ENCODE measurements at regions not wholly inside any gene's neighbourhood (a gene's known extent, or its start where the extent isn't known, plus 50 kb on each side); places are given as distances from the start of the nearest gene placed in this dataset.

DNA sequence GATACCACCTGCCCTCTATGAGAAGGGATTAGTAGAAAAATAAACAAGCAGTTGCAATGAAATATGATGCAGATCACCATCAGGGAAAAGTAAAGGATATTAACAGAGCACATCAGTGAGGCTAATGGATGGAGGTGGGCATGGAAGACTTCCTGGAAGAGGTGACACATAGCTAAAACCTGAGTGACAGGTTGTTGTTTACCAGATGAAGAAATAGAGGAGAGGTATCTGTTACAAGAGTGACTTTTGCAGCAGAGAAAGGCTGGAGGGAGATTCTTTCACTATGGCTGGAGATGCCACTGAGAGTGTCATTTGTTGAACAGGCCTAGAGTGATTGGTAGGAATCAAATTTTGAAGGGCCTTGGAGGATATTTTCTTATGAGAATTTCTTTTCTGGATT, 646.2 kb downstream of the GATA3 start:
- Histone ChIP-seq H3K27ac (ENCODE audit: low read depth, low read length) (no peak overlapping the region), H3K79me1 (ENCODE audit: low read length) (no peaks in the 10 kb centered on the region), H4K5ac (ENCODE audit: low read length) (no peak overlapping the region), H2AK5ac (ENCODE audit: low read length) (no peak overlapping the region), H3K27me3 (ENCODE audit: insufficient read depth, low read length, poor library complexity) (no peaks in the 10 kb centered on the region), H4K8ac (ENCODE audit: low read depth, low read length) (no peak overlapping the region), H2BK5ac (ENCODE audit: low read length) (no peak overlapping the region), H3K4ac (ENCODE audit: low read depth, low read length) (no peak overlapping the region), H3K79me2 (ENCODE audit: control insufficient read depth, insufficient read depth, low read length) (no peaks in the 10 kb centered on the region), H2BK120ac (ENCODE audit: low read depth, low read length) (no peak overlapping the region), H3K23ac (ENCODE audit: low read length) (no peak overlapping the region), H2BK15ac (replicated peaks; ENCODE audit: low read depth) (no peak overlapping the region), H3K36me3 (ENCODE audit: control insufficient read depth, insufficient read depth, low read length) (no peaks in the 10 kb centered on the region), H3K9ac (ENCODE audit: low read length) (no peak overlapping the region), H3K18ac (ENCODE audit: low read length) (no peak overlapping the region), H3K56ac (ENCODE audit: low read length) (no peak overlapping the region), H3K4me1 (ENCODE audit: control insufficient read depth, low read depth, low read length) (no peaks in the 10 kb centered on the region), H3K4me2 (ENCODE audit: low read length) (no peak overlapping the region), H3K4me3 (ENCODE audit: low read length) (no peak overlapping the region)
- no peak for DNase-seq

GRCh38 chr10:8702181-8702580, 647.7 kb downstream of the GATA3 start:
- Histone ChIP-seq H4K8ac (ENCODE audit: low read depth, low read length) (no peak overlapping the region), H2AK5ac (ENCODE audit: low read length) (no peak overlapping the region), H2BK120ac (ENCODE audit: low read depth, low read length) (no peak overlapping the region), H2BK15ac (replicated peaks; ENCODE audit: low read depth) (no peak overlapping the region), H3K79me2 (ENCODE audit: control insufficient read depth, insufficient read depth, low read length) (no peaks in the 10 kb centered on the region), H3K4me3 (ENCODE audit: low read length) (no peak overlapping the region), H3K79me1 (ENCODE audit: low read length) (no peaks in the 10 kb centered on the region), H3K4me2 (ENCODE audit: low read length) (no peak overlapping the region), H3K18ac (ENCODE audit: low read length) (no peak overlapping the region), H3K23ac (ENCODE audit: low read length) (no peak overlapping the region), H3K4ac (ENCODE audit: low read depth, low read length) (no peak overlapping the region), H3K9ac (ENCODE audit: low read length) (no peak overlapping the region), H2BK5ac (ENCODE audit: low read length) (no peak overlapping the region), H3K27ac (ENCODE audit: low read depth, low read length) (no peak overlapping the region), H4K5ac (ENCODE audit: low read length) (no peak overlapping the region), H3K36me3 (ENCODE audit: control insufficient read depth, insufficient read depth, low read length) (no peaks in the 10 kb centered on the region), H3K4me1 (ENCODE audit: control insufficient read depth, low read depth, low read length) (no peaks in the 10 kb centered on the region), H3K27me3 (ENCODE audit: insufficient read depth, low read length, poor library complexity) (no peaks in the 10 kb centered on the region), H3K56ac (ENCODE audit: low read length) (no peak overlapping the region)
- DNase-seq = no peak
- WGBS (ENCODE audit: extremely low coverage, insufficient coverage, low lambda C conversion rate) = no CpG with 5 or more reads among the region's 4 CpGs

DNA sequence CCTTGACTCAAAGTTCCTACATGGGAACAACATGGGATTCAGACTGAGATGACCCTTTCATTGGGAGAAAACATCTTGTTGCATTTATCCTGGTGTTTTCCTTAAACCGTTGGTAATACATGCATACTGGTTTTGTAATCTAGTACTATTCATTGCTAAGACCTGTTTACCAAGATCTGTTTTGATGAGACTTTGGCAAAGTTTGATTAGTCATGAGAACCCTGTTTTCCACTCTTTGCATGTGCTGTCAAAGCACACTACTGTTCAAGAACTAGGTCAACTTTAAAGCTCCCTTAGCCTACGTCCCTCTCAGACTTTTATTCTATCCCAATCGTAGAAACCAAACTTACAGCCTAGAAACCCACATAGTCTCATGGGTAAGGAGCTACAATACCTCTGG, 650.9 kb downstream of the GATA3 start:
- H3K79me1 ChIP-seq (ENCODE audit: low read length) = no peaks in the 10 kb centered on the region
- no peak overlapping the region for H3K4me3 ChIP-seq (ENCODE audit: low read length)
- H3K4ac ChIP-seq (ENCODE audit: low read depth, low read length) = no peak overlapping the region
- H3K56ac ChIP-seq (ENCODE audit: low read length) = no peak overlapping the region
- H3K27ac ChIP-seq (ENCODE audit: low read depth, low read length) = no peak overlapping the region
- H2AK5ac ChIP-seq (ENCODE audit: low read length) = no peak overlapping the region
- H2BK15ac ChIP-seq (replicated peaks; ENCODE audit: low read depth) = no peak overlapping the region
- H3K18ac ChIP-seq (ENCODE audit: low read length) = no peak overlapping the region
- no CpG with 5 or more reads among the region's 3 CpGs for WGBS (ENCODE audit: extremely low coverage, insufficient coverage, low lambda C conversion rate)
- DNase-seq = no peak
- no peak overlapping the region for H2BK5ac ChIP-seq (ENCODE audit: low read length)
- H3K23ac ChIP-seq (ENCODE audit: low read length) = no peak overlapping the region
- H4K8ac ChIP-seq (ENCODE audit: low read depth, low read length) = no peak overlapping the region
- no peaks in the 10 kb centered on the region for H3K36me3 ChIP-seq (ENCODE audit: control insufficient read depth, insufficient read depth, low read length)
- no peak overlapping the region for H3K9ac ChIP-seq (ENCODE audit: low read length)
- no peak overlapping the region for H4K5ac ChIP-seq (ENCODE audit: low read length)
- no peaks in the 10 kb centered on the region for H3K4me1 ChIP-seq (ENCODE audit: control insufficient read depth, low read depth, low read length)
- no peak overlapping the region for H2BK120ac ChIP-seq (ENCODE audit: low read depth, low read length)
- no peaks in the 10 kb centered on the region for H3K27me3 ChIP-seq (ENCODE audit: insufficient read depth, low read length, poor library complexity)
- no peak overlapping the region for H3K4me2 ChIP-seq (ENCODE audit: low read length)
- H3K79me2 ChIP-seq (ENCODE audit: control insufficient read depth, insufficient read depth, low read length) = no peaks in the 10 kb centered on the region

DNA sequence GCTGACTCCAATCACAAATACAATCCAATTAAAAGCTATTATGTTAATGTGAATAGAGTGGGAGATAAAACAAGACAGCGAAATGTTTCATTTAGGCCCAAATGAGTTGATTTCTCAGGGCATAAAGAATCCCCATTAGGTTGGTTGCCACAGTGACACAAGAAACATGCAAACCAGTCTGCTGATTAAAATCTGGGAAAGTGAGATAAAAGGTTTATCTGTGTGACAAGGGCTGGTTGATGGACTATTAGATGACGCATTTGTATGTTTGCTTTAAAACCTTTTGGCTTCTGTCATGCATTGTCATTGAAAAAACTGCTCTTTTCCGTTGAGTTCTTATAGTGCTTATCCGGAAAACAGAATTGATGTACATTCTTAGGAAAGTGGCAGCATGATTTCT, 658.2 kb downstream of the GATA3 start:
- no peak overlapping the region for H3K23ac ChIP-seq (ENCODE audit: low read length)
- H2BK15ac ChIP-seq (replicated peaks; ENCODE audit: low read depth) = no peak overlapping the region
- no peaks in the 10 kb centered on the region for H3K27me3 ChIP-seq (ENCODE audit: insufficient read depth, low read length, poor library complexity)
- no peak overlapping the region for H3K18ac ChIP-seq (ENCODE audit: low read length)
- WGBS (ENCODE audit: extremely low coverage, insufficient coverage, low lambda C conversion rate) = no CpG with 5 or more reads among the region's 4 CpGs
- no peak overlapping the region for H4K5ac ChIP-seq (ENCODE audit: low read length)
- no peak overlapping the region for H2BK5ac ChIP-seq (ENCODE audit: low read length)
- no peak overlapping the region for H3K4ac ChIP-seq (ENCODE audit: low read depth, low read length)
- H3K36me3 ChIP-seq (ENCODE audit: control insufficient read depth, insufficient read depth, low read length) = no peaks in the 10 kb centered on the region
- H3K56ac ChIP-seq (ENCODE audit: low read length) = no peak overlapping the region
- H3K79me1 ChIP-seq (ENCODE audit: low read length) = no peaks in the 10 kb centered on the region
- H4K8ac ChIP-seq (ENCODE audit: low read depth, low read length) = no peak overlapping the region
- no peak overlapping the region for H3K4me2 ChIP-seq (ENCODE audit: low read length)
- no peak overlapping the region for H3K9ac ChIP-seq (ENCODE audit: low read length)
- no peaks in the 10 kb centered on the region for H3K4me1 ChIP-seq (ENCODE audit: control insufficient read depth, low read depth, low read length)
- peak; percentile 52 for DNase-seq
- no peaks in the 10 kb centered on the region for H3K79me2 ChIP-seq (ENCODE audit: control insufficient read depth, insufficient read depth, low read length)
- no peak overlapping the region for H2AK5ac ChIP-seq (ENCODE audit: low read length)
- H3K4me3 ChIP-seq (ENCODE audit: low read length) = no peak overlapping the region
- H3K27ac ChIP-seq (ENCODE audit: low read depth, low read length) = no peak overlapping the region
- no peak overlapping the region for H2BK120ac ChIP-seq (ENCODE audit: low read depth, low read length)

GRCh38 chr10:8719971-8720370, 665.5 kb downstream of the GATA3 start:
- Histone ChIP-seq H3K9ac (ENCODE audit: low read length) (no peak overlapping the region), H2AK5ac (ENCODE audit: low read length) (no peak overlapping the region), H3K4me3 (ENCODE audit: low read length) (no peak overlapping the region), H2BK120ac (ENCODE audit: low read depth, low read length) (no peak overlapping the region), H3K79me2 (ENCODE audit: control insufficient read depth, insufficient read depth, low read length) (no peaks in the 10 kb centered on the region), H3K27me3 (ENCODE audit: insufficient read depth, low read length, poor library complexity) (no peaks in the 10 kb centered on the region), H4K8ac (ENCODE audit: low read depth, low read length) (no peak overlapping the region), H3K56ac (ENCODE audit: low read length) (no peak overlapping the region), H3K36me3 (ENCODE audit: control insufficient read depth, insufficient read depth, low read length) (no peaks in the 10 kb centered on the region), H3K18ac (ENCODE audit: low read length) (no peak overlapping the region), H3K4me1 (ENCODE audit: control insufficient read depth, low read depth, low read length) (no peaks in the 10 kb centered on the region), H2BK15ac (replicated peaks; ENCODE audit: low read depth) (no peak overlapping the region), H3K27ac (ENCODE audit: low read depth, low read length) (no peak overlapping the region), H3K4me2 (ENCODE audit: low read length) (no peak overlapping the region), H3K79me1 (ENCODE audit: low read length) (no peaks in the 10 kb centered on the region), H4K5ac (ENCODE audit: low read length) (no peak overlapping the region), H2BK5ac (ENCODE audit: low read length) (no peak overlapping the region), H3K4ac (ENCODE audit: low read depth, low read length) (no peak overlapping the region), H3K23ac (ENCODE audit: low read length) (no peak overlapping the region)
- no peak for DNase-seq
- no CpG with 5 or more reads among the region's 4 CpGs for WGBS (ENCODE audit: extremely low coverage, insufficient coverage, low lambda C conversion rate)

- Histone ChIP-seq H2BK15ac (replicated peaks; ENCODE audit: low read depth) (no peak overlapping the region), H3K79me1 (ENCODE audit: low read length) (no peaks in the 10 kb centered on the region), H3K36me3 (ENCODE audit: control insufficient read depth, insufficient read depth, low read length) (no peaks in the 10 kb centered on the region), H3K27me3 (ENCODE audit: insufficient read depth, low read length, poor library complexity) (no peaks in the 10 kb centered on the region), H3K9ac (ENCODE audit: low read length) (no peak overlapping the region), H2BK120ac (ENCODE audit: low read depth, low read length) (no peak overlapping the region), H3K4me2 (ENCODE audit: low read length) (no peak overlapping the region), H3K4me1 (ENCODE audit: control insufficient read depth, low read depth, low read length) (no peaks in the 10 kb centered on the region), H2BK5ac (ENCODE audit: low read length) (no peak overlapping the region), H3K79me2 (ENCODE audit: control insufficient read depth, insufficient read depth, low read length) (no peaks in the 10 kb centered on the region), H2AK5ac (ENCODE audit: low read length) (no peak overlapping the region), H3K27ac (ENCODE audit: low read depth, low read length) (no peak overlapping the region), H4K5ac (ENCODE audit: low read length) (no peak overlapping the region), H4K8ac (ENCODE audit: low read depth, low read length) (no peak overlapping the region), H3K18ac (ENCODE audit: low read length) (no peak overlapping the region), H3K4ac (ENCODE audit: low read depth, low read length) (no peak overlapping the region), H3K56ac (ENCODE audit: low read length) (no peak overlapping the region), H3K23ac (ENCODE audit: low read length) (no peak overlapping the region), H3K4me3 (ENCODE audit: low read length) (no peak overlapping the region)
- WGBS (ENCODE audit: extremely low coverage, insufficient coverage, low lambda C conversion rate) = no CpG with 5 or more reads among the region's 3 CpGs
- no peak for DNase-seq
These were observed 667.2 kb downstream of the GATA3 start for GRCh38 chr10:8721650-8722049.

Measured in mesendoderm (in vitro differentiated cells).